Spleen (tissue), 7 donors: ENCODE measurements at regions not wholly inside any gene's neighbourhood (a gene's known extent, or its start where the extent isn't known, plus 50 kb on each side); places are given as distances from the start of the nearest gene placed in this dataset.

Source experiments
- POLR2AphosphoS5 ChIP-seq, 3 donors: sonication (generic); formaldehyde crosslinking; IDR thresholded peaks; one replicate each; pipeline ENCODE4 v1.5.1; 2017; ENCODE audit warnings: antibody characterized with exemption in 3 of 3
- TF ChIP-seq, protein P1 (sequence below), 11 experiments: fragments of 200-600 bp in 7 of 11; fragments of 450-650 bp in 4 of 11; sonication (generic) in 4 of 11; IDR thresholded peaks in 8 of 11; conservative IDR thresholded peaks in 3 of 11; 1 replicate in 7 of 11; 2 replicates in 4 of 11; pipeline versions ENCODE4 v1.4.0 to v1.8.0; 2016 to 2021; ENCODE audit warnings: antibody characterized with exemption in 11 of 11, inconsistent platforms in 4 of 11, mild to moderate bottlenecking in 1 of 11
- donor health status: DM: no; HTN: no; CAD: no; lungs with moderate emphysema.
- donor health status: DM: no; HTN: no; CAD: no.
- donor health status: DM: no; HTN: no; CAD: no.

DNA sequence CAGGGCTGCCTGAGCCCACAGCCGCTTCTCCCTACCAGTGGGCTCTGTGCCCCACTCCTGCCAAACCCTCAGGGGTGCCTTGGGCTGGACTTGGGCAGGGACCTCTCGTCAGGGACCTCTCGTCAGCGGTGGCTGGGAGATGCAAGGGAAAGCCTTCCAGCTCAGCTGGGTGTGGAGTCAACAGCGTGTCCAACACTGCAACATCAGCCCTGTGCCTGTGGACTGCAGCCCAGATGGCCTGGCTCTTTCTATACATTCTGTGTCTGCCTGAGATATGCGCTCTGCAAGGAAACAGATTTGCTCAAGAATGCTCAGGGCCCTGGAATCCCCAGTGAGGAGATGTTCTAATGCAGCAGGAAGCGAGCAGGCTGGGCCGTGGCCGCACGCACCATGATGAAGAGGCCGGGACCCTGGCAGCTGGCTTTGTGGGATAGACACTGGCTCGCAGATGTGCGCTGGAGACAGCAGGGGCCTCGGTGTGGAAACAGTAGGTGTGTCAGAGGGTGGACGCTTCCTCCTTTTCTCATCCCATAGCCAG, 85.0 kb upstream of the COL5A1 start:
- TF ChIP-seq, protein P1, sequence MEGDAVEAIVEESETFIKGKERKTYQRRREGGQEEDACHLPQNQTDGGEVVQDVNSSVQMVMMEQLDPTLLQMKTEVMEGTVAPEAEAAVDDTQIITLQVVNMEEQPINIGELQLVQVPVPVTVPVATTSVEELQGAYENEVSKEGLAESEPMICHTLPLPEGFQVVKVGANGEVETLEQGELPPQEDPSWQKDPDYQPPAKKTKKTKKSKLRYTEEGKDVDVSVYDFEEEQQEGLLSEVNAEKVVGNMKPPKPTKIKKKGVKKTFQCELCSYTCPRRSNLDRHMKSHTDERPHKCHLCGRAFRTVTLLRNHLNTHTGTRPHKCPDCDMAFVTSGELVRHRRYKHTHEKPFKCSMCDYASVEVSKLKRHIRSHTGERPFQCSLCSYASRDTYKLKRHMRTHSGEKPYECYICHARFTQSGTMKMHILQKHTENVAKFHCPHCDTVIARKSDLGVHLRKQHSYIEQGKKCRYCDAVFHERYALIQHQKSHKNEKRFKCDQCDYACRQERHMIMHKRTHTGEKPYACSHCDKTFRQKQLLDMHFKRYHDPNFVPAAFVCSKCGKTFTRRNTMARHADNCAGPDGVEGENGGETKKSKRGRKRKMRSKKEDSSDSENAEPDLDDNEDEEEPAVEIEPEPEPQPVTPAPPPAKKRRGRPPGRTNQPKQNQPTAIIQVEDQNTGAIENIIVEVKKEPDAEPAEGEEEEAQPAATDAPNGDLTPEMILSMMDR (IDR thresholded peaks at IDR 0.05 in 8 of 11, conservative IDR thresholded peaks at IDR 0.05 in 3 of 11) = no peak
- no peak for TF ChIP-seq POLR2AphosphoS5 (IDR thresholded peaks at IDR 0.05)
